DND-41 (cell line): ENCODE measurements at regions not wholly inside any gene's neighbourhood (a gene's known extent, or its start where the extent isn't known, plus 50 kb on each side); places are given as distances from the start of the nearest gene placed in this dataset.

Experiments used
- CTCF ChIP-seq: IDR thresholded peaks from 2 replicates; pipeline ENCODE4 v1.5.1; 2012; ENCODE audit warnings: borderline replicate concordance, low read length, moderate library complexity, mild to moderate bottlenecking; ENCODE audit not compliant: poor library complexity, severe bottlenecking; ENCODE audit errors: extremely low read depth
- EZH2 ChIP-seq: IDR thresholded peaks from 3 replicates; pipeline ENCODE4 v1.6.1; 2012; ENCODE audit warnings: borderline replicate concordance, low read depth, mild to moderate bottlenecking, moderate library complexity, low read length, inconsistent platforms; ENCODE audit not compliant: severe bottlenecking

- TF ChIP-seq CTCF: no peak
- TF ChIP-seq EZH2: no peak
Measured at GRCh38 chr2:40513201-40513600, 61.3 kb upstream of the SLC8A1 start.
